ENCODE measurements at regions not wholly inside any gene's neighbourhood (a gene's known extent, or its start where the extent isn't known, plus 50 kb on each side); places are given as distances from the start of the nearest gene placed in this dataset.

- intact Hi-C loops (cut with DNase I) = no loop called here
- peaks cover 0 to 6% (median 0%) of the 10 kb centered on the region in 4 donors for H3K4me1 ChIP-seq
- H3K9me3 ChIP-seq = no peaks in the 10 kb centered on the region
- WGBS (ENCODE audit: insufficient coverage, low coverage, low lambda C conversion rate, missing lambda C conversion rate) = 89% methylated on average over 5 of the region's 5 CpGs
- no peak for DNase-seq
- no peaks in the 10 kb centered on the region for H3K36me3 ChIP-seq
- TF ChIP-seq, protein P1, sequence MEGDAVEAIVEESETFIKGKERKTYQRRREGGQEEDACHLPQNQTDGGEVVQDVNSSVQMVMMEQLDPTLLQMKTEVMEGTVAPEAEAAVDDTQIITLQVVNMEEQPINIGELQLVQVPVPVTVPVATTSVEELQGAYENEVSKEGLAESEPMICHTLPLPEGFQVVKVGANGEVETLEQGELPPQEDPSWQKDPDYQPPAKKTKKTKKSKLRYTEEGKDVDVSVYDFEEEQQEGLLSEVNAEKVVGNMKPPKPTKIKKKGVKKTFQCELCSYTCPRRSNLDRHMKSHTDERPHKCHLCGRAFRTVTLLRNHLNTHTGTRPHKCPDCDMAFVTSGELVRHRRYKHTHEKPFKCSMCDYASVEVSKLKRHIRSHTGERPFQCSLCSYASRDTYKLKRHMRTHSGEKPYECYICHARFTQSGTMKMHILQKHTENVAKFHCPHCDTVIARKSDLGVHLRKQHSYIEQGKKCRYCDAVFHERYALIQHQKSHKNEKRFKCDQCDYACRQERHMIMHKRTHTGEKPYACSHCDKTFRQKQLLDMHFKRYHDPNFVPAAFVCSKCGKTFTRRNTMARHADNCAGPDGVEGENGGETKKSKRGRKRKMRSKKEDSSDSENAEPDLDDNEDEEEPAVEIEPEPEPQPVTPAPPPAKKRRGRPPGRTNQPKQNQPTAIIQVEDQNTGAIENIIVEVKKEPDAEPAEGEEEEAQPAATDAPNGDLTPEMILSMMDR (IDR thresholded peaks at IDR 0.05) = no peak
- no peak for TF ChIP-seq POLR2A (IDR thresholded peaks at IDR 0.05)
- no peaks in the 10 kb centered on the region for H3K27me3 ChIP-seq
- ATAC-seq = no peak
- no peak overlapping the region for H3K4me3 ChIP-seq
- H3K27ac ChIP-seq = no peak overlapping the region
Measured at GRCh38 chr7:115133248-115133647, 211.4 kb downstream of the MDFIC start.

- Histone ChIP-seq H3K36me3 (no peaks in the 10 kb centered on the region), H3K9me3 (no peaks in the 10 kb centered on the region), H3K4me1 (peaks cover 0 to 6% (median 0%) of the 10 kb centered on the region in 4 donors), H3K4me3 (no peak overlapping the region), H3K27ac (no peak overlapping the region), H3K27me3 (no peaks in the 10 kb centered on the region)
- TF ChIP-seq POLR2A (IDR thresholded peaks at IDR 0.05) = no peak
- TF ChIP-seq, protein P1 (IDR thresholded peaks at IDR 0.05) = no peak
- ATAC-seq (no peak), DNase-seq (no peak)
- intact Hi-C loops (cut with DNase I) = no loop called here
- no CpG with 5 or more reads among the region's 1 CpG for WGBS (ENCODE audit: insufficient coverage, low coverage, low lambda C conversion rate, missing lambda C conversion rate)
Measured at GRCh38 chr7:115132096-115132495, 210.2 kb downstream of the MDFIC start.

DNA sequence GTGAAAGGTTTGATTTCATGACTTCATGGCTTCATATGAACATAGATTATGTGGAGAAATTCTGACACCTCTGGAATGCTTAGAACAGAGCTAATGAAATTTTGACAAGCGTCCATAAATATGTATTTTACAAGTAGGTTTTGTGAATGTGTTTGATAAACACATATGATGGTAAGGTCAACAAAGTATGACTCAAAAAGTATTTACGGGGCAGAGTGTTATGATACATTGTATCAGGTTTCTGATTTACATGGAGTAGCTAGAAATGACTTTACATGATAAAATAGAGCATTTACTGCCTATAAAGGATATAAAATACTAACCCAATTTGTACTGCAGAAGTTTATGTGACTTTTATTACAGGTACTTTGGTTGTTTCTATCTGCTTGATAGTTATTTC is 206.3 kb downstream of the MDFIC start:
- TF ChIP-seq, protein P1 (IDR thresholded peaks at IDR 0.05) = no peak
- no peak for TF ChIP-seq POLR2A (IDR thresholded peaks at IDR 0.05)
- H3K36me3 ChIP-seq = no peaks in the 10 kb centered on the region
- H3K27me3 ChIP-seq = no peaks in the 10 kb centered on the region
- no peaks in the 10 kb centered on the region for H3K9me3 ChIP-seq
- intact Hi-C loops (cut with DNase I) = no loop called here
- WGBS (ENCODE audit: insufficient coverage, low coverage, low lambda C conversion rate, missing lambda C conversion rate) = 70% methylated on average over 2 of the region's 2 CpGs
- H3K4me1 ChIP-seq = no peaks in the 10 kb centered on the region
- no peak overlapping the region for H3K27ac ChIP-seq
- H3K4me3 ChIP-seq = no peak overlapping the region
- no peak for DNase-seq
- ATAC-seq = no peak

DNA sequence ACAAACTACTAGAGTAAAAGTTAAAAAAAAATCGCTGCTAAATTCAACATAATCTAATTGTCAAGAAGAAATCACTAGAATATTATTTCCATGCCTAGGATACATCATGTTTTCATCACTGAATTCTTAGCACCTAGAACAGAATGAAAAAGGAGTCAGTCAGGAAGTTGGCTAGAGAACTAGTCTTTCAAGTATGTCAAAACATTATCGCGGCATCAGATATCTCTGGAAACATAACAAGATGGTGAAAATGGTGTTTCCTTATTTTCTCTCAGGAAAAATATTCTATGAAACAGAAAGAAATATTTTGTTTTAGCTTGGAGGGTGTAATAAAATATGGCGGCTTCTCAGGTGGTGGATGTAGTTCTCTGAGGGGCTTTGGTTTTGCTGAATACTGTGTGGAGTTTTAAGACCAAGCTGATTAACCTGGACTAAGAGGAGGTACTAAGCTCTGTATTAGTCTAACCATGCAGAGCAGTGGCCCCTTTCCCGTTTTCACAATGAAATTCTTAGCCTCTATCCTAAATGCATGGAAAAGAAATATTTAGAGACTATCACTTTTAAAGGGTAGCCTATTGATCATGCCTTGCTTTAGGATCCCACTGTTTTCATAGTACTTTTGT is 205.6 kb downstream of the MDFIC start:
- Histone ChIP-seq H3K27me3 (no peaks in the 10 kb centered on the region), H3K36me3 (no peaks in the 10 kb centered on the region), H3K4me3 (no peak overlapping the region), H3K27ac (no peak overlapping the region), H3K9me3 (no peaks in the 10 kb centered on the region), H3K4me1 (no peaks in the 10 kb centered on the region)
- intact Hi-C loops (cut with DNase I) = no loop called here
- ATAC-seq (no peak), DNase-seq (no peak)
- TF ChIP-seq, protein P1 (IDR thresholded peaks at IDR 0.05) = no peak
- TF ChIP-seq POLR2A (IDR thresholded peaks at IDR 0.05) = no peak
- 66% methylated on average over 5 of the region's 5 CpGs for WGBS (ENCODE audit: insufficient coverage, low coverage, low lambda C conversion rate, missing lambda C conversion rate)

DNA sequence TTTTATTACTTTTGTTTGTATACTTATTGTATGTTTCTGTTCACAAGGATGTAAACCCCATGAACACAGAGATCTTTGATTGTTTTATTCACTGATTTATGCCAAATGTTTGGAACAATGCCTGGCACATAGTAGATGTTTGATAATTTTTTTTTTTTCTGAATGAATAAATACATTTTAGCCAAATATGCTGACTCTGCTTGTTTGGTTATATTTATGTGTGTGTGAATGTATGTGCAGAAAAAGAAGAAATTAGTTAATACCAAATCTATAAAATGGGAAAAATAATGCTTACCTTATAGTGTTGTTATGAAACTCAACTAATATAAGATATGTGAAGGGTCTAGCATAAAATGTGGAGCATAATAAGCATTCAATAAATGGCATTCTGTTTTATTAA is 203.9 kb downstream of the MDFIC start:
- TF ChIP-seq, protein P1 (IDR thresholded peaks at IDR 0.05) = no peak
- no peak for TF ChIP-seq POLR2A (IDR thresholded peaks at IDR 0.05)
- no peaks in the 10 kb centered on the region for H3K27me3 ChIP-seq

More for the DNA sequence above, 203.9 kb downstream of the MDFIC start:
- Histone ChIP-seq H3K4me3 (no peak overlapping the region), H3K9me3 (no peaks in the 10 kb centered on the region), H3K36me3 (no peaks in the 10 kb centered on the region), H3K27ac (no peak overlapping the region), H3K4me1 (no peaks in the 10 kb centered on the region)
- ATAC-seq = no peak
- intact Hi-C loops (cut with DNase I) = no loop called here
- DNase-seq = no peak

All from right lobe of liver (tissue), 6 donors.